Ishikawa (cell line): ENCODE measurements at regions not wholly inside any gene's neighbourhood (a gene's known extent, or its start where the extent isn't known, plus 50 kb on each side); places are given as distances from the start of the nearest gene placed in this dataset.

Experiments
- CEBPB ChIP-seq: IDR thresholded peaks from 2 replicates; pipeline ENCODE4 v1.6.1; 2012
- EP300 ChIP-seq: IDR thresholded peaks from 2 replicates; pipeline ENCODE4 v1.6.1; 2012; ENCODE audit warnings: borderline replicate concordance
- FOXM1 ChIP-seq: IDR thresholded peaks from 2 replicates; pipeline ENCODE4 v1.6.1; 2012; ENCODE audit warnings: low read depth, borderline replicate concordance
- REST ChIP-seq: IDR thresholded peaks from 2 replicates; pipeline ENCODE4 v1.6.1; 2012; ENCODE audit warnings: low read depth, mild to moderate bottlenecking
- TAF1 ChIP-seq: IDR thresholded peaks from 2 replicates; pipeline ENCODE4 v1.6.1; 2012; ENCODE audit warnings: low read depth, mild to moderate bottlenecking
- TCF12 ChIP-seq: IDR thresholded peaks from 2 replicates; pipeline ENCODE4 v1.6.1; 2012; ENCODE audit warnings: low read depth

GRCh38 chr10:30734901-30735300, 105.3 kb upstream of the LYZL2 start:
- TF ChIP-seq TAF1 (no peak), TCF12 (no peak), FOXM1 (no peak), EP300 (no peak), REST (no peak), CEBPB (no peak)
